Peyer's patch (tissue), 4 donors: ENCODE measurements at regions not wholly inside any gene's neighbourhood (a gene's known extent, or its start where the extent isn't known, plus 50 kb on each side); places are given as distances from the start of the nearest gene placed in this dataset.
"Not testable (repeated sequence)": the region's sequence is repeated elsewhere in the genome, so short reads cannot be mapped to it uniquely, and the experiment has no call there.

Experiments
- CTCF ChIP-seq, 6 experiments: fragments of 450-650 bp in 4 of 6; fragments of 200-600 bp in 2 of 6; sonication (generic) in 1 of 6; IDR thresholded peaks; one replicate each; pipeline ENCODE4 v1.5.1; 2017 to 2019; ENCODE audit warnings: antibody characterized with exemption in 6 of 6, mild to moderate bottlenecking in 3 of 6, moderate library complexity in 1 of 6
- POLR2A ChIP-seq, 2 donors: fragments of 450-650 bp; IDR thresholded peaks; one replicate each; pipeline ENCODE4 v1.5.1; 2017; ENCODE audit warnings: antibody characterized with exemption in 2 of 2, mild to moderate bottlenecking in 2 of 2, moderate library complexity in 2 of 2

- TF ChIP-seq CTCF, POLR2A (IDR thresholded peaks at IDR 0.05): not testable (repeated sequence)
These were observed 248.4 kb upstream of the KCNG1 start for GRCh38 chr20:51271289-51271688.
